ENCODE measurements at regions not wholly inside any gene's neighbourhood (a gene's known extent, or its start where the extent isn't known, plus 50 kb on each side); places are given as distances from the start of the nearest gene placed in this dataset.

DNA sequence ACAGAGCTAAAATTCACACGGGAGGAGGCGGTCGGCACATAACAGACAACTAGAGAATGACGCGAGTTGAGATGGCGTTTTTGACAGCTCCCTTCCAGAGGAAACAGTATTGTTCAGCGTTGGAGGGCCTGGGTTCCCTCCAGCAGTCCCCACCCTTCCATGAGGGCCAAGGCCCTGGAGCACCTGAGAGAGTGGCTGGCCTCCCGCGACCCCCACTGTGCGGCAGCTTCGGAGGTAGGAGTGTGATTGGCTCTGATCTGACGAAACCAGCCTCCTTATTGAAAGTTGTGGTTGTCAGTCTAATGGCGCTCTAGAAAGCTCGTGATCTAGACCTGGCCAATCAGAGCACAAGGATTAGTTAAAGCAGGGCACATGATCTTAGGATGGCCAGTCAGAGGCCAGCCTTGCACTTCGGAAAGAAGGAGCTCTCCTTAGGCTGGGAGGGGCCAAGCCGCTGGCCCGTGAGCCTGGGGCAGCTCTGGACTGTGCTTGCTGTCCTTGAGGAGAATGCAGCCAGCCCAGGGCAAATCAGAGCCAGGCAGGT lies 104.5 kb upstream of the CELF4 start:
- Histone ChIP-seq H3K27me3 (replicated peaks; ENCODE audit: control insufficient read depth, insufficient read depth, low read length) (no peaks in the 10 kb centered on the region), H3K36me3 (ENCODE audit: control insufficient read depth, insufficient read depth, low read length) (no peaks in the 10 kb centered on the region), H3K4me3 (replicated peaks; ENCODE audit: low read depth, low read length) (no peak overlapping the region)
- no peak for DNase-seq (ENCODE audit: extremely low read depth, insufficient read length)
- TF ChIP-seq CTCF (IDR thresholded peaks at IDR 0.05; ENCODE audit: insufficient read depth, low read length, poor library complexity, severe bottlenecking), result no peak

GRCh38 chr18:37668971-37669747 lies 103.6 kb upstream of the CELF4 start:
- TF ChIP-seq CTCF (IDR thresholded peaks at IDR 0.05; ENCODE audit: insufficient read depth, low read length, poor library complexity, severe bottlenecking), result no peak
- H3K4me3 ChIP-seq (replicated peaks; ENCODE audit: low read depth, low read length), result no peak overlapping the region
- no peak for DNase-seq (ENCODE audit: extremely low read depth, insufficient read length)
- no peaks in the 10 kb centered on the region for H3K27me3 ChIP-seq (replicated peaks; ENCODE audit: control insufficient read depth, insufficient read depth, low read length)
- no peaks in the 10 kb centered on the region for H3K36me3 ChIP-seq (ENCODE audit: control insufficient read depth, insufficient read depth, low read length)

- H3K4me3 ChIP-seq (replicated peaks; ENCODE audit: low read depth, low read length), result no peak overlapping the region
- H3K36me3 ChIP-seq (ENCODE audit: control insufficient read depth, insufficient read depth, low read length), result no peaks in the 10 kb centered on the region
- no peak for DNase-seq (ENCODE audit: extremely low read depth, insufficient read length)
- H3K27me3 ChIP-seq (replicated peaks; ENCODE audit: control insufficient read depth, insufficient read depth, low read length), result no peaks in the 10 kb centered on the region
- TF ChIP-seq CTCF (IDR thresholded peaks at IDR 0.05; ENCODE audit: insufficient read depth, low read length, poor library complexity, severe bottlenecking), result no peak
These were observed 102.2 kb upstream of the CELF4 start for GRCh38 chr18:37667836-37668235.

DNA sequence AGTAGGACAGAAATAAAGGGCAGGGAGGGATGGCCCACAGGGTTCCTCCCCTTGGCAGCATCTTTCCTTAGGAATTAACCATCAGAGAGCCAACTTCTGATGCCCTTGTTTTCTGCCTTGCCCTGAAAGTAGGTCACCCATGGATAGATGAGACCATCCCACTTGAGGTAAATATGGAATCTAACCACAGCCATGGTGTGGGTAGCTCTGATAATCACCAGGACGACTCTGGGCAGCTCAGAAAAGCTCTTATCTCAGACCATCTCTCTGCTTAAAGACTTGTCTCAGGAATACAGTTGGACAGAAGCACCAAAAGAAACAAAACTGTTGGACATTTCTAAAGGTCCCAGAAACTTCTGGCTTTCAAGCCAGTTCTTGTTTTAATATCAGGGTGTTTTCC lies 101.4 kb upstream of the CELF4 start:
- DNase-seq (ENCODE audit: extremely low read depth, insufficient read length), result no peak
- no peaks in the 10 kb centered on the region for H3K36me3 ChIP-seq (ENCODE audit: control insufficient read depth, insufficient read depth, low read length)
- TF ChIP-seq CTCF (IDR thresholded peaks at IDR 0.05; ENCODE audit: insufficient read depth, low read length, poor library complexity, severe bottlenecking), result no peak

GRCh38 chr18:37666451-37666850 lies 100.9 kb upstream of the CELF4 start:
- DNase-seq (ENCODE audit: extremely low read depth, insufficient read length), result no peak
- Histone ChIP-seq H3K4me3 (replicated peaks; ENCODE audit: low read depth, low read length) (no peak overlapping the region), H3K27me3 (replicated peaks; ENCODE audit: control insufficient read depth, insufficient read depth, low read length) (no peaks in the 10 kb centered on the region), H3K36me3 (ENCODE audit: control insufficient read depth, insufficient read depth, low read length) (no peaks in the 10 kb centered on the region)
- no peak for TF ChIP-seq CTCF (IDR thresholded peaks at IDR 0.05; ENCODE audit: insufficient read depth, low read length, poor library complexity, severe bottlenecking)

More for the DNA sequence above, 101.4 kb upstream of the CELF4 start:
- Histone ChIP-seq H3K27me3 (replicated peaks; ENCODE audit: control insufficient read depth, insufficient read depth, low read length) (no peaks in the 10 kb centered on the region), H3K4me3 (replicated peaks; ENCODE audit: low read depth, low read length) (no peak overlapping the region)

Measured in GM06990 (cell line).